ENCODE measurements at regions not wholly inside any gene's neighbourhood (a gene's known extent, or its start where the extent isn't known, plus 50 kb on each side); places are given as distances from the start of the nearest gene placed in this dataset.
A peak's percentile ranks its signal among the peaks of the same experiment; 100 is the strongest.

GRCh38 chr9:12091865-12092527 lies 601.2 kb upstream of the TYRP1 start:
- Histone ChIP-seq H3K9me2 (replicated peaks; ENCODE audit: low read length) (no peaks in the 10 kb centered on the region), H3K4me3 (ENCODE audit: low read length) (no peak overlapping the region), H3K36me3 (ENCODE audit: low read depth, low read length) (no peaks in the 10 kb centered on the region), H3F3A (ENCODE audit: low read length, unreplicated experiment) (no peaks in the 10 kb centered on the region), H3K27me3 (ENCODE audit: low read length) (no peaks in the 10 kb centered on the region), H4K20me1 (ENCODE audit: low read length) (no peaks in the 10 kb centered on the region), H2AFZ (ENCODE audit: low read length) (no peak overlapping the region), H3K9ac (ENCODE audit: low read length) (no peak overlapping the region), H3K9me3 (ENCODE audit: low read length) (no peaks in the 10 kb centered on the region), H3K79me2 (ENCODE audit: low read length) (no peaks in the 10 kb centered on the region), H3K27ac (ENCODE audit: low read length) (no peak overlapping the region), H3K4me2 (ENCODE audit: low read length) (no peak overlapping the region), H3K4me1 (ENCODE audit: insufficient read depth, low read length) (no peaks in the 10 kb centered on the region)
- DNase-seq (no peak), ATAC-seq (no peak)
- no peak for TF ChIP-seq EZH2 (IDR thresholded peaks at IDR 0.05; ENCODE audit: low read length, unreplicated experiment)
- TF ChIP-seq EZH2phosphoT487 (IDR thresholded peaks at IDR 0.05; ENCODE audit: borderline replicate concordance, low read length), result no peak
- TF ChIP-seq CTCF (conservative IDR thresholded peaks at IDR 0.05; ENCODE audit: low read depth, low read length), result no peak
- ChIA-PET POLR2A (ENCODE audit: unreplicated experiment) (no interaction called here), CTCF (no interaction called here)
- intact Hi-C loops (cut with micrococcal nuclease), result no loop called here
- no TSS peak for BruUV-seq (replicated peaks)

- ATAC-seq (no peak), DNase-seq (peak; percentile 6)
- intact Hi-C loops (cut with micrococcal nuclease), result no loop called here
- Histone ChIP-seq H3K9me3 (ENCODE audit: low read length) (0 out of 2 replicates have a peak, but pooled peaks cover 7% of the 10 kb centered on the region), H3K9ac (ENCODE audit: low read length) (no peak overlapping the region), H2AFZ (ENCODE audit: low read length) (no peak overlapping the region), H3K27ac (ENCODE audit: low read length) (no peak overlapping the region), H4K20me1 (ENCODE audit: low read length) (no peaks in the 10 kb centered on the region), H3K36me3 (ENCODE audit: low read depth, low read length) (no peaks in the 10 kb centered on the region), H3K9me2 (replicated peaks; ENCODE audit: low read length) (no peaks in the 10 kb centered on the region), H3F3A (ENCODE audit: low read length, unreplicated experiment) (no peaks in the 10 kb centered on the region), H3K4me1 (ENCODE audit: insufficient read depth, low read length) (no peaks in the 10 kb centered on the region), H3K4me3 (ENCODE audit: low read length) (no peak overlapping the region), H3K79me2 (ENCODE audit: low read length) (no peaks in the 10 kb centered on the region), H3K27me3 (ENCODE audit: low read length) (no peaks in the 10 kb centered on the region), H3K4me2 (ENCODE audit: low read length) (no peak overlapping the region)
- TF ChIP-seq EZH2 (IDR thresholded peaks at IDR 0.05; ENCODE audit: low read length, unreplicated experiment), result no peak
- TF ChIP-seq CTCF (conservative IDR thresholded peaks at IDR 0.05; ENCODE audit: low read depth, low read length), result no peak
- TF ChIP-seq EZH2phosphoT487 (IDR thresholded peaks at IDR 0.05; ENCODE audit: borderline replicate concordance, low read length), result no peak
- ChIA-PET POLR2A (ENCODE audit: unreplicated experiment) (no interaction called here), CTCF (no interaction called here)
- no TSS peak for BruUV-seq (replicated peaks)
These were observed 599.1 kb upstream of the TYRP1 start for GRCh38 chr9:12094046-12094445.

- intact Hi-C loops (cut with micrococcal nuclease), result no loop called here
- no peak overlapping the region for H3K27ac ChIP-seq (ENCODE audit: low read length)
- CTCF ChIA-PET, result no interaction called here
These were observed 597.3 kb upstream of the TYRP1 start for GRCh38 chr9:12095931-12096330.

More at GRCh38 chr9:12095931-12096330, 597.3 kb upstream of the TYRP1 start:
- no peak overlapping the region for H2AFZ ChIP-seq (ENCODE audit: low read length)
- H3K4me1 ChIP-seq (ENCODE audit: insufficient read depth, low read length), result no peaks in the 10 kb centered on the region
- no peaks in the 10 kb centered on the region for H4K20me1 ChIP-seq (ENCODE audit: low read length)
- TF ChIP-seq EZH2phosphoT487 (IDR thresholded peaks at IDR 0.05; ENCODE audit: borderline replicate concordance, low read length) (no peak), CTCF (conservative IDR thresholded peaks at IDR 0.05; ENCODE audit: low read depth, low read length) (no peak), EZH2 (IDR thresholded peaks at IDR 0.05; ENCODE audit: low read length, unreplicated experiment) (no peak)
- H3K9me2 ChIP-seq (replicated peaks; ENCODE audit: low read length), result no peaks in the 10 kb centered on the region
- DNase-seq, result no peak
- H3K4me3 ChIP-seq (ENCODE audit: low read length), result no peak overlapping the region
- H3K27me3 ChIP-seq (ENCODE audit: low read length), result no peaks in the 10 kb centered on the region
- no peaks in the 10 kb centered on the region for H3F3A ChIP-seq (ENCODE audit: low read length, unreplicated experiment)
- no peaks in the 10 kb centered on the region for H3K79me2 ChIP-seq (ENCODE audit: low read length)
- no TSS peak for BruUV-seq (replicated peaks)
- POLR2A ChIA-PET (ENCODE audit: unreplicated experiment), result no interaction called here
- no peak overlapping the region for H3K4me2 ChIP-seq (ENCODE audit: low read length)
- no peaks in the 10 kb centered on the region for H3K36me3 ChIP-seq (ENCODE audit: low read depth, low read length)
- 0 out of 2 replicates have a peak, but pooled peaks cover 7% of the 10 kb centered on the region for H3K9me3 ChIP-seq (ENCODE audit: low read length)
- ATAC-seq, result no peak
- no peak overlapping the region for H3K9ac ChIP-seq (ENCODE audit: low read length)
